ENCODE measurements at regions not wholly inside any gene's neighbourhood (a gene's known extent, or its start where the extent isn't known, plus 50 kb on each side); places are given as distances from the start of the nearest gene placed in this dataset.

GRCh38 chr13:30843548-30843947 lies 62.5 kb upstream of the MEDAG start:
- TF ChIP-seq CTCF (IDR thresholded peaks at IDR 0.05) (no peak), POLR2A (IDR thresholded peaks at IDR 0.05) (no peak)
